Amniotic stem cell (primary cell): ENCODE measurements at regions not wholly inside any gene's neighbourhood (a gene's known extent, or its start where the extent isn't known, plus 50 kb on each side); places are given as distances from the start of the nearest gene placed in this dataset.
"Not testable (repeated sequence)": the region's sequence is repeated elsewhere in the genome, so short reads cannot be mapped to it uniquely, and the experiment has no call there.

Experiments
- DNase-seq: peaks from one replicate; lab custom pipeline; 2025; lab: John Stamatoyannopoulos, UW

GRCh38 chr14:48398675-48399282, 723.4 kb upstream of the MDGA2 start:
- no peak for DNase-seq

- no peak for DNase-seq
These were observed 716.3 kb upstream of the MDGA2 start for GRCh38 chr14:48391661-48392060.

- DNase-seq = no peak
These were observed 714.9 kb upstream of the MDGA2 start for GRCh38 chr14:48390346-48390745.

- DNase-seq = no peak
These were observed 709.4 kb upstream of the MDGA2 start for GRCh38 chr14:48384821-48385220.

- no peak for DNase-seq
These were observed 707.6 kb upstream of the MDGA2 start for GRCh38 chr14:48382961-48383360.

- DNase-seq = no peak
These were observed 703.1 kb upstream of the MDGA2 start for GRCh38 chr14:48378541-48378940.

- no peak for DNase-seq
These were observed 698.6 kb upstream of the MDGA2 start for GRCh38 chr14:48373981-48374380.

GRCh38 chr14:48350971-48351370, 675.6 kb upstream of the MDGA2 start:
- no peak for DNase-seq

GRCh38 chr14:48349689-48350088, 674.3 kb upstream of the MDGA2 start:
- no peak for DNase-seq

GRCh38 chr14:48341069-48341468, 665.7 kb upstream of the MDGA2 start:
- DNase-seq = no peak

- no peak for DNase-seq
These were observed 658.0 kb upstream of the MDGA2 start for GRCh38 chr14:48333221-48333920.

- no peak for DNase-seq
These were observed 656.0 kb upstream of the MDGA2 start for GRCh38 chr14:48331421-48331820.

- no peak for DNase-seq
These were observed 650.1 kb upstream of the MDGA2 start for GRCh38 chr14:48325486-48325885.

GRCh38 chr14:48323665-48324064, 648.3 kb upstream of the MDGA2 start:
- no peak for DNase-seq

GRCh38 chr14:48319823-48320222, 644.4 kb upstream of the MDGA2 start:
- no peak for DNase-seq

- no peak for DNase-seq
These were observed 629.3 kb upstream of the MDGA2 start for GRCh38 chr14:48304729-48305128.

GRCh38 chr14:48289701-48290100, 614.3 kb upstream of the MDGA2 start:
- no peak for DNase-seq

- not testable (repeated sequence) for DNase-seq
These were observed 609.8 kb upstream of the MDGA2 start for GRCh38 chr14:48285217-48285616.

- no peak for DNase-seq
These were observed 599.9 kb upstream of the MDGA2 start for GRCh38 chr14:48275301-48275700.

GRCh38 chr14:48274826-48275225, 599.4 kb upstream of the MDGA2 start:
- no peak for DNase-seq

- DNase-seq = not testable (repeated sequence)
These were observed 592.5 kb upstream of the MDGA2 start for GRCh38 chr14:48267926-48268325.

- not testable (repeated sequence) for DNase-seq
These were observed 590.8 kb upstream of the MDGA2 start for GRCh38 chr14:48266201-48266600.

- no peak for DNase-seq
These were observed 586.0 kb upstream of the MDGA2 start for GRCh38 chr14:48261436-48261835.
